HG03521 (cell line): ENCODE measurements at regions not wholly inside any gene's neighbourhood (a gene's known extent, or its start where the extent isn't known, plus 50 kb on each side); places are given as distances from the start of the nearest gene placed in this dataset.
"Not testable (repeated sequence)": the region's sequence is repeated elsewhere in the genome, so short reads cannot be mapped to it uniquely, and the experiment has no call there.

Source experiments
- ATAC-seq: cut with Tn5 transposase; IDR thresholded peaks from one replicate; pipeline ENCODE4 v1.9.1; 2021; ENCODE audit warnings: mild to moderate bottlenecking, moderate library complexity; ENCODE audit not compliant: unreplicated experiment

- not testable (repeated sequence) for ATAC-seq
These were observed 306.4 kb downstream of the SEMA3D start for GRCh38 chr7:84880326-84880997.

DNA sequence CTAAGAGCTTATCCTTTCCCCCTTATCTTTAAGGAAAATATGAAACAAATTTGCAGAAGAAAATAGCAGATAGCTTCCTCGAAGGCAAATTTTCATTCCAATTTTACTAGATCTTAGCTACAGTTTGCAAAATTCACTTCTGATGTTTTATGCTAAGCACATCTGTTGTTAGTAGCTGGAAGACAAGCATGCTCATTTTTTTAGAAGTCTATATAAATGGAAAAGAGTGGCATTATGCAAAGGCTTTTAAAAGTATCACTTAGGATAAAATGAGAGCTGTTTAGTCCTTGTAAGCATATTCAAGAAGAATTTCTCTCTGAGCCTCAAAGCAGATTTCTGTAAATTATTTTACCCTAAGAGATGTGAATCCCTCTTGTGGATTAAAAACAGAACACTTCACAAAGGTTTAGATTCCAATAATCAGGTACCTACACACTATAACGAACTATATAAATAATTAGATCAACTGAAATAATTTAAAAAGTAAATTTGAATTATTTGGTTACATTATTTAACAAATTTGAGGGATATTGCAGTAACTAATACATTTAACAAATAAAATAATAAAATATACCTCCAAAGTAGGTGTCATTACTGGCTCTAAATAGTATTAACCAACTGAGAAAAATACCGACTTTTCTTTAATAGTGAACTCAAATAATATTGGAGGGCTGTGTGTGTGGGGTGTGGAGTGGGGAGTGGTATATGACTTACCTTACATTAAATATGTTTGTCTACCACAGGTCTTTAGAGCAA, 307.1 kb downstream of the SEMA3D start:
- no peak for ATAC-seq

DNA sequence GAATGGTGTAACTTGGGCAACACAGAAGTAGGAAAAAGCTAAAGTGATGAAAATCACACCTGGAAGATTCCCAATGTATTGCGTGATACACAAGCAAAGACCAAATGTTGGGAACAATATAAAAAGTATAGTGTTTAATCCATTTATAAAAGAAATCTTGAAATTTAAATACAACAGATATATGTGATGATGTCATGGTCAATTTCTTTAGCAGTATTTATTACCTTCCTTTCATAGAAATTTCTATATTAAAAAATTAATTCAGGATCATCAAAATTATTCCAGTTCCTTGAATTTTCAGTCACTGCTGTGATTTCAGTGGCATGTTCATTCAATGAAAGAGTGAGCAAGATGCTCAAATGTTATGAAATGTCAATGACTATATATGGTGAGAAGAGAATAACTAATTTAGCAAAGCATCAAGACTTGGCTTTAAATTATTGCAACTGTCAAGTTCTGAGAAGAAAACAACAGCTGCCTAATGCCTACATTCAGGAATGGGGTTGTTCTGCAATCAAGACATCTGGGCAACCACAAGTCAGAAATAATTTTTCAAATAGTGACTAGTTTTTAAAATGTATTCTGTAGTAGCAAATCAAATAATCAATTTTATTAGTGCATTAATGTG, 308.8 kb downstream of the SEMA3D start:
- no peak for ATAC-seq

GRCh38 chr7:84876061-84876821, 310.6 kb downstream of the SEMA3D start:
- no peak for ATAC-seq

- ATAC-seq = no peak
These were observed 321.3 kb downstream of the SEMA3D start for GRCh38 chr7:84865560-84865959.

DNA sequence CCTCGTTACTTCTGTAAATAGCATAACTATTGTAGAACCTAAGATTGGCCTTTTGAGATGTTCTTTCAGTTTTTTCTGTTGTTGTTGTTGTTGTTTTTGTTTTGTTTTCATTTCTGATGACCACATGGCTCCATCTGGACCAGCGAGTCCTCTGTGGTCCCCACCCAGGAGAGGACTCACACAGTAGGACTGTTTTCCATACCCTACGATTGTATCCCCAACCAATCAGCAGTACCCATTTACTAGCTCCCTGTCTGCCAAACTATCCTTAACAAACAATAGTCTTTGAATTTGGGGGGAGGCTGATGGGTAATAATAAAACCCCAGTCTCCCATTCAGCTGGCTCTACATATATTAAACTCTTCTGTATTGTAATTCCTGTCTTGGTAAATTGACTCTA, 329.5 kb downstream of the SEMA3D start:
- no peak for ATAC-seq

GRCh38 chr7:84855758-84856157, 331.1 kb downstream of the SEMA3D start:
- ATAC-seq = no peak

DNA sequence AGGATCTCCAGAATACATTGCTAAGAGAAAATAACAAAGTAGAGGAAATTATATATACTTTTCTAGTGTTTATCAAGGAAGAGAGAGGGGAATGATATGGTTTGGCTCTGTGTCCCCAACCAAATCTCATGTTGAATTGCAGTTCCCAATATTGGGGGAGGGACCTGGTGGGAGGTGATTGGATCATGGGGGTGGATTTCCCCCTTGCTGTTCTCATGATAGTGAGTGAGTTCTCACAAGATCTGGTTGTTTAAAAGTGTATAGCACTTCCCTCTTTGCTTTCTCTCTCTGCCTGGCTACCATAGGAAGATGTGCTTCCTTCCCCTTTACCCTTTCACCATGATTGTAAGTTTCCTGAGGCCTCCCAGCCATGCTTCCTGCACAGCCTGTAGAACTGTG, 337.9 kb downstream of the SEMA3D start:
- ATAC-seq = not testable (repeated sequence)

GRCh38 chr7:84848219-84848973, 338.5 kb downstream of the SEMA3D start:
- no peak for ATAC-seq

- ATAC-seq = no peak
These were observed 339.1 kb downstream of the SEMA3D start for GRCh38 chr7:84847790-84848189.

- ATAC-seq = no peak
These were observed 339.8 kb downstream of the SEMA3D start for GRCh38 chr7:84847038-84847437.

GRCh38 chr7:84845971-84846370, 340.9 kb downstream of the SEMA3D start:
- no peak for ATAC-seq

DNA sequence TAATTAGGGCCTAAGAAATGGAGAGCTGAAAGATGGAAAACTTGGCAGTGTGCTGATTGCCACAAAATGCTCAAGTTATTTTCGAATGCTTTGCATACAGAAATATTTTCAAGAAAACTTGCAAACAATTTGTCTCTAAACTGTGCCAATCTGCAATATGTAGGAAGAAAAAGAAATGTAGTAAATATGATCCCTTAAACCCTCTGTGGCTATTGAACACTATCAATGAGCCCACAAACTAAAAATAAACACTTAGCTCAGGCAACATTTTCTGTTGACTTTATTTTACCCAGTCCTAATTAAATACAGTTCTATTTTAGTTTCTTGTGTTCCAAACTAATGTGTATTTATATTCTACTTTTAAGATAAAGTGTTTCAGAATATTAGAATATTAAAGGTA, 342.1 kb downstream of the SEMA3D start:
- no peak for ATAC-seq

DNA sequence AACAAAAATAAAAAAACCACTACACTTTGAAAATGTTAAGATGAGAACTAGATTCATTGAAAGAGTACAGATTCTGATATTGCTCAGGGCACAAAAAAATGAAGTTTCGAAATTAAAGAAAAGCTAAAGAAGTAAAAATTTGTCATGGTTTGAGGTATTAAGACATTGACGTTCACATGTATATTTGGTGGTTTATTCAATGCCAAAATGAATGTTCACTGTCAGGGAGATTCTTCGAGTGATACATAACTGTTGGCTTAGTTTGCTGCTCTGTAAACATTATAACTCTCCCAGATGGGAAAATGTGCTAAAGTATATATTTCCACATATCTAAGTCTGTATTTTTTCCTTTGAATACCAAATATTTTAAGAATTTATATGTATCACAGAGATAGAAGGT, 345.0 kb downstream of the SEMA3D start:
- ATAC-seq = no peak

- no peak for ATAC-seq
These were observed 348.0 kb downstream of the SEMA3D start for GRCh38 chr7:84838857-84839256.

GRCh38 chr7:84837405-84837804, 349.5 kb downstream of the SEMA3D start:
- ATAC-seq = no peak

GRCh38 chr7:84829719-84830118, 357.1 kb downstream of the SEMA3D start:
- ATAC-seq = no peak

- ATAC-seq = no peak
These were observed 362.7 kb downstream of the SEMA3D start for GRCh38 chr7:84824057-84824651.

GRCh38 chr7:84823530-84823929, 363.3 kb downstream of the SEMA3D start:
- ATAC-seq = no peak

- ATAC-seq = no peak
These were observed 363.8 kb downstream of the SEMA3D start for GRCh38 chr7:84822941-84823510.
